Activated CD8-positive, alpha-beta memory T cell treated with anti-CD3 and anti-CD28 coated beads for 48 hours (primary cell): ENCODE measurements at regions not wholly inside any gene's neighbourhood (a gene's known extent, or its start where the extent isn't known, plus 50 kb on each side); places are given as distances from the start of the nearest gene placed in this dataset.

Experiments used
- DNase-seq, 3 experiments: peaks; one replicate each; pipeline ENCODE4 v3.0.0-alpha.2; 2020; ENCODE audit warnings: low read depth in 2 of 3, low spot score in 2 of 3

- no peak for DNase-seq
These were observed 907.6 kb downstream of the EPHA4 start for GRCh38 chr2:220664272-220665107.

GRCh38 chr2:220665108-220665471 lies 907.0 kb downstream of the EPHA4 start:
- DNase-seq, result no peak

DNA sequence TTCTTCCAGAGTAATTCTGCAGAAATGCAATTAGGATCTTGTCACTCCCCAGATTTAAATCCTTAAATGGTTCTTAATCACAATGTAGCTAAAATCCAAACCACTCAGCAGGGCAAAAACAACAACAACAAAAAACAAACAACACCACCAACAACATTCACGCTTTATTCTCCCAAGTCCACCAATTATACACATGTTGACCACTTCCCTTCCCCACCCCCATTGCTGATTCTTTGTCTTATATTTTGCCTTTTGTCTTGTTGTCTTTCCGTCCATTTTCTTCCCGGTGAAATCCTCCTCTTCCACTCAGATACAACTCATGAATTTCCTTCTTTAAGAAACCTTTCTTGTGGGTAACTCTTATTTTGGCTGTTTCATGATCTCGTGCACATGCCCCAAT lies 902.8 kb downstream of the EPHA4 start:
- DNase-seq, result no peak

GRCh38 chr2:220670511-220670910 lies 901.6 kb downstream of the EPHA4 start:
- no peak for DNase-seq

DNA sequence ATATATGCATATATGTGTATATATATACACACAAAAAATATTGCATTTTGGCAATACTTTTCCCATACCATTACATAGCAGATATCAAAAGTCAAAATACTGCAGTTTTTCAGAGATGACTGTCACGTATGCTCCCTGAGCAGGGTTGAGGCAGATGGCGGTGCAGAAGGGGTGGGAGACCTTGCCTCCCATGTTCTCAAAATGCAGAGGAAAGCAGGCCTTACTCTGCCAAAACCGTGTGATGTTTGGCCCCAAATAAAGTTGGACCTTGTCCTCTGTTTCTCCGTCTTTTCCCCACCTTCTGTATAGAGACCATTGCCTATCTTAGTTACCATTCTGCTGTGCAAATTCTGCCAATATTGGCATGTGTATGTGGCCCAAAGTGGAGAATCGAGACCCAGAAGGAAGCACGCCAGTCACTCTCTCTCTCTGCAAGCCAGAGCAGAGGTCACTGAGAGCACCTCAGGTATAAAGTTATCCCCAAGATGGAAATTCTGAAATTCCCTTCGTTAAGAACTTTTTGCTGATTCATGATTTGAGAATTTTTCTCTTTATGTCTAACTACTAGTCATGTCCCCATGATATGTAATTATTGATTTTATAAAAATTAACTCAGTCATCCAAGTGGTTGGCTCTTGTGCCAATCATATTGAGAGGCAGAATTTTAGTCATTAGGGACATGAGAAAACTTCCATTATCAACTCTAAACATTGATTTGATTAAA lies 898.8 kb downstream of the EPHA4 start:
- DNase-seq, result no peak

DNA sequence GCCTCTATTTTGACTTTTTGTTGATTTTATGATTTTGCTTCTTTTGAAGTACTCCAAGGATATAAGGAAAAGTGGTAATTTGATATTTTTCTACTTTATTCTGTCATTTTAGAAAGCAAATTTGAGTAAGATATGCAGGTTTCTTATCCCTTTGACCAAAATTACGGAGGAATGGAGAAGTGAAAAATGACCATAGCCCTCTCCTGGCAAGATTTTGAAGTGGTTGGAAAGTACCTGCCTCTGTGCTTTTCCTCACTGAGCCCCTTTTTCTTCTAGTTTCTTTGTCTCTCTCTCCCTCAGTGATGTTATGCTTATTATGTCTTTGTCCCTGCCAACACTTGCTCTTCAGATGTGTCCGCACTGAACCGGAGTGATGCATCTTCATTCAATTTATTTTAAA lies 898.1 kb downstream of the EPHA4 start:
- DNase-seq, result no peak

- no peak for DNase-seq
These were observed 895.4 kb downstream of the EPHA4 start for GRCh38 chr2:220676695-220677094.

GRCh38 chr2:220678943-220679342 lies 893.2 kb downstream of the EPHA4 start:
- no peak for DNase-seq

- DNase-seq, result no peak
These were observed 889.5 kb downstream of the EPHA4 start for GRCh38 chr2:220682616-220683015.

DNA sequence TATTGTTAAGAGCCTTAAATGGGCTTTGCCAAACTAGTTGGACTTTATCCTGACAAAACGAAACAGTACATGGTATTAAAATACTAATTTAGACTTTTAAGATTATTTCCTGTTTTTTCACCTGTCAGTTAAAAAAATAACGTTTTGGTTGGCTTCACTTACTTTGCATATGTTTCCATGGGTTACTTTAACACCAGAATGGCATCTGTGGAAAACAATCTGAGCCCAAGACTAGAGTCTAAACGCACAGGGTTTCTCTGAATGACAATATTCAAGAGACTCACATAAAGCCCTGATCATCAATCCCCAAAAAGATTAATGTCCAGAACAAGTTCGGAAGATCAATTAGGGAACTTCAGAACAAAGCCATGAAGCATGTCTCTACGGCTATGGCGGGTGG lies 888.0 kb downstream of the EPHA4 start:
- no peak for DNase-seq

DNA sequence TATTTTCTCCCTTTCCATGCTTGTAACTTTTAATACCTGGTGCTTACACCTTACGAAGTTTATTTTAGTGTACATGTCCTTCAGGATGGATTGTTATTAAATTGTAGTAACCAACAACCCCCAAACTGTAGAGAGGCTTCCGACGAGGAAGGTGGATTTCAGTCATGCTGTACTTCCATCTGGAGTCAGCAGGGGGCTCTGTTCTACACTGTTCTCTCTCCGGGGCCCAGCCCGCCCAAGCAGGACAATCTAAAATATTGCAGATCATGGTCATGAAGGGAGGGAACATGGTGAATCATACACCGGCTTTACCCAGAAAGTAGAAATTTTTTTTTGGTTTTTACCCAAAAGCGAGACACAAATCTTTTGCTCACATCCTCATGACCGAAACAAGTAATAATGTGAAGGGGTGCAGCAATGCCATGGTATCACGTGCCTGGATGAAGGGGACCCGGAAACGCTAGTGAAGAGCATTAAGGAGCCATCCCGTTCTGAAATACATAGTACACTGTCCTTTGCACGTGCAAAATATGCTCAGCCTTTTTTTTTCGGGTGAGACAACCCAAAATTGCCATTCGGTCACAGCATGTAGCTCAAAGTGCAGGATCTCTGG lies 884.8 kb downstream of the EPHA4 start:
- DNase-seq, result peak; percentile 3 to 43 (median 6)

DNA sequence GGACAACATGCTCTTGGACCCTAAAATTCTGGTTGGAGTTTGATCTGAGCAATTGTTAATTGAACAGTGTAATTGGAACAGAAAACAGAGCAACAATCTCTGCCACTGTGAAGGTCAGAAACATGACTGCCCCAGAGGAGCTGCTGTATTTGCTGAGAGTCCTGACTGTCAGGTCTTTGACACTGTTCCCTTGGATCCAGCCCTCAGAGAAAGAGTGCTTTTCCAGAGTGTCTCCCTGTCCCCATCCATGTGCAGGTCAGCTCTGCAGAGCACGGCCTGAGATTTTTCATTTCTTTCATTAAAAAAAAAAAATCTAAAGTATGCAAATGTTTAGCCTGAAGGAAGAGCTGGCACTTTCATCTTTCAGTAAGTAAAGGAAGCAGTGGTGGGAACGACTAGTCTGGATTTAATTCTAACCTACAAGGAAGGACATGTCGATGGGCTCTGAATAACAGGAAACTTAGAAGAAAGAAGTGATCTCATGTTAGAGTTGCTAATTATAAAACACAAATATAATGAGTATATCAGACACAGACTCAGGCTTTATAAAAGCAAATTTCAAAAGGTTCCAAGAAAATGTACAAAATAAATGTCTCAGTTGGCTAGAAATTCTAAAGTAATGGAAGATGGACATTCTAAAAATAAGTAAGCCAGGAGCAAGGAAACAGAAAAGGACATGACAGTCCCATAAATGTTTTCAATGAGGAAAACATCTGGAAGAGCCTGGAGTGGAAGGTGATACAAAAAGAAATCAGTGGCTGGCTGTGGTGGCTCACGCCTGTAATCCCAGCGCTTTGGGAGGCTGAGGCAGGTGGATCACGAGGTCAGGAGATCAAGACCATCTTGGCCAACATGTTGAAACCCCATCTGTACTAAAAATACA lies 876.5 kb downstream of the EPHA4 start:
- no peak for DNase-seq

- DNase-seq, result no peak
These were observed 875.8 kb downstream of the EPHA4 start for GRCh38 chr2:220696280-220696669.

DNA sequence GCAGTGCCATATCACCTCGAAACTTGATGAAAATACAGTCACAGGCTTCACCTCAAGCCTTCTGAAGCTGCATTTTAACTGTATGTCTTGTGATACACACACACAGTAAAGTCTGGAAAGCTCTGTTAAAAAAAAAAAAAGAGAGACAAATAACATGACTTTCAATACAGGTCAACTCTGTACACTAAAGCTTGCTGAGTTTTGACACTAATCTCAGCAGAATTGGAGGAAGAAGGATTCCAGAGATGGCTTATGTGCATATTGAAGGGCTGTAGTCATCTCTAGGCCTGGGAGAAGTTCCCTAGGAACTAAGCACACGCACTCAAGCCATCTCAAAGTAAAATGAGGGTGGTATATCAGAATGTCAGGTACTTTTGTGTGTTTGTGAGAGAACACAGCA lies 875.1 kb downstream of the EPHA4 start:
- DNase-seq, result no peak

DNA sequence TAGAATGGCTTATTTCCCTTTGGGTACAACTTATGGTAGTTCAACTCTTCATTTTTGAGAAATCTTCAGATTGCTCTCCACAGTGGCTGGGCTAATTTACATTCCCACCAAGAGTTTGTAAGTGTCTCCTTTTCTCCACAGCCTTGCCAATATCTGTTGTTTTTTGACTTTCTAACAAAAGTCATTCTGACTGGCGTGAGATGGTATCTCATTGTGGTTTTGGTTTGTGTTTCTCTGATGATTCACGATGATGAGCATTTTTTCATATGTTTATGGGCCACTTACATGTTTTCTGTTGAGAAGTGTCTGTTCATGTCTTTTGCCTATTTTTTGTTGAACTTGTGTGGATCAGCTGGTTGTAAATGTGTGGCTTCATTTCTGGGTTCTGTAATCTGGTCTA lies 871.0 kb downstream of the EPHA4 start:
- DNase-seq, result no peak

DNA sequence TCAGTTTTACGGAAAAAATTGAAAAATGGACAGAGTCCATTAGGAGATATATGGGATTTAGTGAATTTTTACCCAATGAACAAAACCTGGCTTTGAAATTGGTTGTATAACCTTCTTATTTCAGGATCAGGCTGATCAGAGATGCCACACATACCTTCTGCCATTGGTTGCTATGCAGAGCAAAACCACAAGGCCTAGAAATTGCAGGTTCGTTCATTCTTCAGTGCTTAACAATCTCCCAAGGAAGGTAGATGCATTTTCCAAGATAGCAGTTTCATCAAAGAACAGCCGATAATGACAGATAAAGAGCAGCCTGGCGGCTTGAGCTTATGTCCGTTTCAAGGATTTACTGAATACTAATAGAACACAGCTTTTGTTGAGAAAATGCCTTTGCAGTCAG lies 868.8 kb downstream of the EPHA4 start:
- DNase-seq, result no peak

GRCh38 chr2:220704081-220704480 lies 868.0 kb downstream of the EPHA4 start:
- no peak for DNase-seq

DNA sequence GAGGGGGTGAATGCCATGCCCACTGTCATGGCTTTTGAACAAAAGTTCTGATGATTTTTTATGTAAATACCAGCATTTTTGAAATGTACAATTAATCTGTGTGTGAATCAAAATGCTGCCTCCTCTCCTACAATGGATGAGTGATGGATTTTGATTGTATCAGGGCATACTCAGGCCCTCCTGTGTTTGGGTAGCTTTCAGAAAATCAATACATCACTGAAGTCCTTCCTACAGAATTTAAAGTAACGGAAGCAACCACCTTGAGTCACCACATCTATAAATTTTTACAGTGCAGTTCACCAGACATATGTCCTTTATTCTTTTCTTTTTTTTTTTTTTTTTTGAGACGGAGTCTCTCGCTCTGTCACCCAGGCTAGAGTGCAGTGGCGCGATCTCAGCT lies 867.3 kb downstream of the EPHA4 start:
- no peak for DNase-seq

- no peak for DNase-seq
These were observed 866.4 kb downstream of the EPHA4 start for GRCh38 chr2:220705678-220706077.

GRCh38 chr2:220707261-220707660 lies 864.8 kb downstream of the EPHA4 start:
- no peak for DNase-seq

- DNase-seq, result no peak
These were observed 863.7 kb downstream of the EPHA4 start for GRCh38 chr2:220708366-220708765.
